Kidney capillary endothelial cell (primary cell): ENCODE measurements at regions not wholly inside any gene's neighbourhood (a gene's known extent, or its start where the extent isn't known, plus 50 kb on each side); places are given as distances from the start of the nearest gene placed in this dataset.

ENCODE experiments used
- DNase-seq: peaks from one replicate; pipeline ENCODE4 v3.0.0-alpha.2; 2018; ENCODE audit warnings: low spot score

DNA sequence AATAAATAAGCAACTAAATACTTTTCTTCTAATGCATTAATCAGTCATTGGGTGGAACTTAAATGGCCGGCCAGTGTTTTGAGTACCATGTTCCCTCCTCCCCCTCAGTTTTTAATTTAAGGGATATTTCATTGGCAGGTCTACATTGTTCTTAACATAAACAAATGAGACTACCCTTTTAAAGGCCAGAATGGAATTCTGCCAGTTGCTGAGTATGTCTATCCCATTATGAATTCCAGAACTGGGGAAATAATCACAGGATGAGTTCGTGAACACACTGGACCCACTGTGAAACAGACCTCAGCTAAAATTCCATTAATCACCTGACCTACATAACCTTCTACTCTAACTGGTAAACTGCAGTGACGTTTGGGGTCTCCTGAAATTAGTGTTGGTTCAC lies 305.5 kb upstream of the PKN2 start:
- DNase-seq, result no peak

DNA sequence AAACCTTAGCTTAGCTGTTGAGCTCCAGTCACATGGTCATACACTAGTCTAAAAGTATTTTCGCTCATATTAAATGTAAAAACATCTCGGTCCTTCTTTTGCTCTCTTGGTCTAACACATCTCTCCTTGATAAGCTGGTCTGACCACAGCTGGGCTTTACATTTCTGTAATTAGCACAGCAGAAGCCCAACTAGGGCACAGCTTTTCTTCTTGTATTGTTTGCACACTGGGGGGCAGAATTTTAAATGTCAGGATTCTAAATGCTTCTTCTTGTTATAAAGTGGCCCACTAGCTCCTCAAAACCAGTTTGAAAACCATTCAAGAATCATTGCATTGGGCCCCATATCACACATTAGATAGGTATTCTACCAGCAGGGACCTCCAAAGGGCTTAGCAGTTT lies 289.1 kb upstream of the PKN2 start:
- no peak for DNase-seq

GRCh38 chr1:88398338-88398737 lies 285.7 kb upstream of the PKN2 start:
- DNase-seq, result no peak

DNA sequence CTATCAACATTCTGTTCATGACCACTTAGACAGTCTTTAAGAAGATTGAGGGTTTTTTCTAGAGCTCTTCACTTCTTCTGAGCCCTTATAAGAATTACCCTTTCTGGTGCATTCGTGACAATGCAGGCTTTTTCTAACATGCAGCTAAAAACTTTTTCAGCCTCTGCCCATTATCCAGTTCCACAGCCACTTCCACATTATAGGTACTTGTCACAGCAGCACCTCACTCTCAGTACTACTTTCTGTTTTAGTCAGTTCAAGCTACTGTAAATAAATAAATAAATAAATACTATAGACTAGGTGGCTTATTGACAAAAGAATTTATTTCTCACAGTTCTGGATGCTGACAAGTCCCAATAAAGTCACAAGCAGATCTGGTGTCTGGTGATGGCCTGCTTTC lies 284.4 kb upstream of the PKN2 start:
- DNase-seq, result no peak

GRCh38 chr1:88401313-88401712 lies 282.8 kb upstream of the PKN2 start:
- no peak for DNase-seq

DNA sequence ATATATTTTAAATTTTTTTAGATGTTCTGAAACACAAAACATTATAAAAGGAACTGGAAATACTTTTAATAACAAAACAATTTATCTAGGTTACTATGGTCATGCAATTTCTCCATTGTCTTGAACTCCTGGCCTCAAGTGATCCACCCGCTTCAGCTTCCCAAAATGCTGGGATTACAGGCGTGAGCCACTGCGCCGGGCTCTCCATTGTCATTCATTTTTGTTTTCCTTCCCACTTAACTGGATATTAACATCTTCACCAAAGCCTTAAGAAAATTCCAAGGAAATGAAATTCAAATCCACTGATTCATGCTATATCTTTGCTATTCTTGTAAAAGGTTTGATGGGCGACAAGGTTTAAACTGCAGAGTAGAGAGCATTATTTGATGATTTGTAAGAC lies 279.5 kb upstream of the PKN2 start:
- DNase-seq, result no peak

- no peak for DNase-seq
These were observed 276.8 kb upstream of the PKN2 start for GRCh38 chr1:88407248-88407647.

DNA sequence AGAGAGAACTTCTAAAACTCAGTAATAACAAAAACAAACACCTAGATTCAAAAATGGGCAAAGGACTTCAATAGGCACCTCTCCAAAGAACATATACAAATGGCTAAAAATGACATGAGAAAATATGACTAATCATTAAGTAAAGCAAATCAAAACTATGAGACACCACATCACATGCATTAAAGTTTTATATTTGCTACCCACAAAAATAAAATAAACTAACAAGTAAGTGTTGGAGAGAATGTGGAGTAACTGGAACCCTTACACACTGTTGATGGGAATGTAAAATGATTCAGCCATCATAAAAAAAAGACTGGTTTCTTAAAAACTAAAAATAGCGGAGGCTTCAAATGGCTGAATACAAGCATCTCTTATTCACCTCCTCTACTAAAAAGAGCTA lies 262.1 kb upstream of the PKN2 start:
- DNase-seq, result no peak

GRCh38 chr1:88433556-88433955 lies 250.5 kb upstream of the PKN2 start:
- DNase-seq, result no peak

GRCh38 chr1:88434836-88435235 lies 249.2 kb upstream of the PKN2 start:
- no peak for DNase-seq

GRCh38 chr1:88441022-88441421 lies 243.1 kb upstream of the PKN2 start:
- no peak for DNase-seq

DNA sequence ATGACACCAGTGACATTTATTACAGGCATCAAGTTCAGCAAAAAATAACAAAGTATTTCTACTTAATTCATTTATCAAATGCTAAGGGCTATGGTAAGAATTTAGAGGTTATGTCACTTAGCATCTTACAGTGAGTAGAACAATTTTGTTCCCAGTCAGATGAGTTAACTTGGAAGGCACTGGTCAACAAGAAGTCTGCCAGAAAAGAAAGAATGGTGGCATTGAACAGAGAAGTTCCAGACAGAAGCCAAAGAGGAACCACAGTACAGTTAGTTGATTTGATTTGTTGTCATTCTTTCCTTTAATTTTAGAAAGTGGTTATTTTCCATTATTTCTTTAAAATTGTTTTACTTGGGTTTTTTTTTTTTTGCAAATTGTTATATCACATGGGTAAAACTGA lies 232.2 kb upstream of the PKN2 start:
- no peak for DNase-seq

- no peak for DNase-seq
These were observed 230.8 kb upstream of the PKN2 start for GRCh38 chr1:88453295-88453694.

DNA sequence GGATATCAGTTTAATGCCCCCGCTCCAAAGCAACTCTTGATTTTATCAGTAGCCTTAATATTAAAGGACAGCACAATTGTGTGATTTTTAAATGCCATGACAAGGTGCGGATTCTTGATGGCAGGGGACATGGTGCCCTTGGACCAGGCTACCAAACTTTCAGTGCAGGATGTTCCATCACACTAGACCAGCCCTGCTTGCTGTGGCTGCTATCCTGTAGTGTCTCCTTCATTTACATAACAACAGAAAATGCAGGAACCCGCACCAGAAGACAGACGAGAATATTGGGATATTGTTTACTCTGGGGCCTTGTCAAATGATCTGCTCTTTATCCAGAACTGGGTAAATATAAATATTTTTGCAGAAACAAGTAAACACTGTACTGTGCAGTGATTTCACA lies 229.3 kb upstream of the PKN2 start:
- no peak for DNase-seq

DNA sequence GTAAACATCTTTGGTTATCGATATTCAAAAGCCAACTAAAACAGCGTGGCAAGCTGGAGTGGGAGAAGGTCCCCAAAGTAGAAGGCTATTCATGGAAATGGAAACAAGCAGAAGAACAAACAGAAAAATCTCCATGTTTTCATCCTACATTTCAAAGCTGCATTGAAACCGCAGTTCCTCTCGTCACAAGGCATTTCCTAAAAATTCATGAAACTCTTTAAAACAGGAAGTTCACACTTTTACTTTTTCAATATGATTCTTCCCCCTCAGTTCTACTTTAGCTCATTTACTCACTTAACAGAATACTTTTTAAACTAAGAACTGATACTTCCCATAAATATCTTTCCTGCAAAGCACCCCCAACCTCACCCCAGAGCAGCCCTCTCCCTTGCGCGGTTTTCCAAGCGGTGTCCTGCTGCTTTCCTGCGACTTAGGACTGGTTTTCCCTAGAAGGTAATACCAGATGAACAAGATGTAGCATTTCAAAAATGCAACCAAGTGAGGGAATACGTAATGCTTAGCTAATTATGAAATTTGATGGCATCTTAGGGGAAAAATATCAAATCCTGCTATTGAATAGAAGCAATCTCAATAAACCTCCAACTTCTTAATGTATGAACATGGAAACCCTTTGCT lies 228.3 kb upstream of the PKN2 start:
- no peak for DNase-seq

DNA sequence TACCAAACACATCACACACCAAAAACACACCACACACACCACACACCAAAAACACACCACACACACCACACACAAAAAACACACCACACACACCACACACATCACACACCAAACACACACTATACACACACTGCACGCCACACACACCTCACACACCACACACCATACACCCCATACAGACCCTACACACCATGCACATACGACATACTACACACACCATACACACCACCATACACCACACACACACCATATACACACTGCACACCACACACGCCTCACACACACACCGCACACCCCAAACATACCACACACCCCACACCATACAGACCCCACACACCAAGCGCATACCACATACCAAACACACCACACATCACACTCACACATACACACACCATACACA lies 226.9 kb upstream of the PKN2 start:
- no peak for DNase-seq

GRCh38 chr1:88461007-88461406 lies 223.1 kb upstream of the PKN2 start:
- DNase-seq, result no peak

DNA sequence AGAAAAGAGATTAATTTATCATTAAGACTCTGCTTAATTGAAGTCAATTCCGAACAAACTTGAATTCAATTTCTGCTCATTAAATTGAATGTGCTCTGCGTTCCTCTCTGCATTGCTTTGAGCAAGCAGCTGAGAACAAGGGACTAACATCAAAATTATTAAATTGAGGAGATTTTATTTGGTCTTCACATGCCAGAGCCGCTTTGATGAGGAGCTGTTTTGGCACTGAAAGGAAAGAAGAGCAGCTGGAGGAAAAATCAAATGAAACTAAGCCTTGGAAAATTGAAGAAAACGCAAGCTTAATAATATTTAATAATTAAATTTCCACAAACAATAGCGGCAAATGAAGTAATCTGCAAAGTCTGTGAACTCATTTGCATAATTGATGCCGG lies 222.0 kb upstream of the PKN2 start:
- DNase-seq, result no peak

GRCh38 chr1:88462488-88463261 lies 221.4 kb upstream of the PKN2 start:
- peak; percentile 30 for DNase-seq

DNA sequence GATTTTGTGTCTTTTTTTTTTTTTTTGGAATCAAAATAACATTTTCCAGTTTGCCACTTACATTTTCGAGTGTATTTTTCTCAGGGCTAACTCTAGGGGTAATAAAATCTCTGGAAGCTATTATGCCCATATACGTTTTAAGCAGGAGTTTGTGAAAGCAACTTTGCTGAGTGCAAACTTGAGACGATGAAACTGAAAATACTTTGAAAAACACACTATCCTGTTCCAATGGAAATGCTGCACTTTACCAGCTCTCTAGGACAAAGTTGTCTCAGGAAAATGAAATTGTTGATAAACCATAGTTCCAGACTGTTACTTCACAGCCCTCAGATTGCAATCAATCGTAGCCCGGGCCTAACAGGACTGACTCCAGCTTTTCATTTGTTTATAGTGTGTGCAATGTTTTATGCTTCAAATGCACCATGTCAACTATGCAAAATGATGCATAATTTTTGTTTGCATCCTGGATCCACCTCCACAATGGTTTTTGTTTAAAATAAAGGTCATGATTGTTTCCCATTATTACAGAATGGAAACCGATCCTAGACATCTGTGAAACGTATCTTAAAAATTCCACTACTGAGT lies 220.6 kb upstream of the PKN2 start:
- DNase-seq, result no peak

DNA sequence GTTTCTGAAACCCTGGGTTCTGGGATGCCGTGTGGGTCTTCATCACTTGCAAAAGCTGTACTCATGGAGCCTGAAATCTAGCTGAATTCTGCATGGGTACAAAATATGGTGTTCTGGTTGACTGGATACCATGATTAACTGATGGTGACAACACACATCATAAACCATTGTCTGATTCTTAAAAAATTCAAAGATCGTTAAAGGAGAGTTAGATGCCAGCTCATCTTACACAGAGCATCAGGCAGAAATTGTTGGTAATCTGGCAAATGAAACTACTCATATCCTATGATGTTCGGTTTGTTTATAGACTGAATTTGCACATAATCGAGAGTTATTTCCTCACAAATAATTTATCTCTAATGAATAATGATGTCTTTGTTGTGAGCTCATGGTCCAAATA lies 218.1 kb upstream of the PKN2 start:
- no peak for DNase-seq

- DNase-seq, result no peak
These were observed 217.0 kb upstream of the PKN2 start for GRCh38 chr1:88466899-88467580.

- DNase-seq, result no peak
These were observed 211.8 kb upstream of the PKN2 start for GRCh38 chr1:88472298-88472697.
